GM18498 (cell line): ENCODE measurements at regions not wholly inside any gene's neighbourhood (a gene's known extent, or its start where the extent isn't known, plus 50 kb on each side); places are given as distances from the start of the nearest gene placed in this dataset.
"Not testable (repeated sequence)": the region's sequence is repeated elsewhere in the genome, so short reads cannot be mapped to it uniquely, and the experiment has no call there.

Experiments used
- ATAC-seq: cut with Tn5 transposase; IDR thresholded peaks from one replicate; pipeline ENCODE4 v1.9.1; 2021; ENCODE audit warnings: mild to moderate bottlenecking, moderate library complexity; ENCODE audit not compliant: unreplicated experiment

GRCh38 chr6:121634586-121634985 is 199.1 kb downstream of the GJA1 start:
- not testable (repeated sequence) for ATAC-seq

DNA sequence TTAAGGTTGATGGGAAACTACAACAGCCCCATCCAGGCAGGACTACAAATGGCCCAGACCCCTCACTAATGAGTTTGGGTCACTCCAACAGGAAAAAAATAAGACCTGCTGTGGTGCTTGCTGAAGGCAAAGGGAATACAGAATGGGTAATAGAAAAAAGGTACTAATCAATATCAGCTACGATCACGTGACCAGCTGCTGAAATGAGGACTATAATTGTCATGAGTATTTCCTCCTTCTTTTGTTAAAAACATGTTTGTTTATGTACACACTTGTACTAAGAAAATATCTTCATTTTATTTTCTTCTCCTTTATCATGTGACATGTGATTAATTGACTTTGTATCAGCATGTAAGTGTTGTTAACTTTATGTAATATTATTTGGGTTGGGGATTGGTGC is 199.9 kb downstream of the GJA1 start:
- no peak for ATAC-seq

DNA sequence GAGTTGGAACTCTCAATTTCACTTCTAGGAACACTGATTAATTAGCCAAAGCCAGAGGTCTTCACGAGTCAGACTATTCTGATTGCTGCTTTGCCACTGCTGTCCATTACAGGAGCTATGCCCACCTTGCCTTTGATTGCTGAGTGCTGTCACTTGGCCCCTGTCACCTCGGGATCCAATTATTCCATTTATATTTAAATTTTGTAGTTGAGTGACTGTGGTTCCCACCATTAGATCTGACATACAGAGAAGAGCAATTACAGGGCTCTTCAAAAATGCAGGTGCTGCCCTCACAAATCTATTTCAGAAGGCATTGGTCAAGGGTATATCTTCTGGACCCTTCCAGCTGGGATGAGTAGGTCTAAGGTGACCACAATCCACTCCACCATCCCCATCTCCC is 200.8 kb downstream of the GJA1 start:
- ATAC-seq, result not testable (repeated sequence)

DNA sequence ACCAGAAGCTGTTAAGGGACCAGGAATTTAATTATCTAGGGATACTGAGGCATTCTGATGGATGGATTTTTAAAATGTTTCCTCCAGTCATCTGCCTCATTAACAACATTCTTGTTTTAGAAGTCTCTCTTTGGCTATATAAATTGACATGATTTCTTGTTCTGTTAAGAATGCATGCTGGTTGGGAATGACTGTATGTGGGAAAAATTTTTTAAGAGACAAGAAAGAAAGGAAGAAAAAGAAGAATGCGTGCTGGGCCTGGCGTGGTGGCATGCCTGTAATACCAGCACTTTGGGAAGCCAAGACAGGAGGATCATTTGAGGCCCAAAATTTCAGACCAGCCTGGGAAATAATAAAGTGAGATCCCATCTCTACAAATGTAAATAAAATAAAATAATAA is 203.6 kb downstream of the GJA1 start:
- no peak for ATAC-seq

GRCh38 chr6:121641158-121641557 is 205.7 kb downstream of the GJA1 start:
- no peak for ATAC-seq

- no peak for ATAC-seq
Measured at GRCh38 chr6:121645100-121645745, 209.8 kb downstream of the GJA1 start.

GRCh38 chr6:121647905-121648304 is 212.5 kb downstream of the GJA1 start:
- ATAC-seq, result no peak

- ATAC-seq, result no peak
Measured at GRCh38 chr6:121649951-121650350, 214.5 kb downstream of the GJA1 start.

GRCh38 chr6:121651420-121651819 is 216.0 kb downstream of the GJA1 start:
- ATAC-seq, result no peak

GRCh38 chr6:121652223-121652622 is 216.8 kb downstream of the GJA1 start:
- no peak for ATAC-seq

DNA sequence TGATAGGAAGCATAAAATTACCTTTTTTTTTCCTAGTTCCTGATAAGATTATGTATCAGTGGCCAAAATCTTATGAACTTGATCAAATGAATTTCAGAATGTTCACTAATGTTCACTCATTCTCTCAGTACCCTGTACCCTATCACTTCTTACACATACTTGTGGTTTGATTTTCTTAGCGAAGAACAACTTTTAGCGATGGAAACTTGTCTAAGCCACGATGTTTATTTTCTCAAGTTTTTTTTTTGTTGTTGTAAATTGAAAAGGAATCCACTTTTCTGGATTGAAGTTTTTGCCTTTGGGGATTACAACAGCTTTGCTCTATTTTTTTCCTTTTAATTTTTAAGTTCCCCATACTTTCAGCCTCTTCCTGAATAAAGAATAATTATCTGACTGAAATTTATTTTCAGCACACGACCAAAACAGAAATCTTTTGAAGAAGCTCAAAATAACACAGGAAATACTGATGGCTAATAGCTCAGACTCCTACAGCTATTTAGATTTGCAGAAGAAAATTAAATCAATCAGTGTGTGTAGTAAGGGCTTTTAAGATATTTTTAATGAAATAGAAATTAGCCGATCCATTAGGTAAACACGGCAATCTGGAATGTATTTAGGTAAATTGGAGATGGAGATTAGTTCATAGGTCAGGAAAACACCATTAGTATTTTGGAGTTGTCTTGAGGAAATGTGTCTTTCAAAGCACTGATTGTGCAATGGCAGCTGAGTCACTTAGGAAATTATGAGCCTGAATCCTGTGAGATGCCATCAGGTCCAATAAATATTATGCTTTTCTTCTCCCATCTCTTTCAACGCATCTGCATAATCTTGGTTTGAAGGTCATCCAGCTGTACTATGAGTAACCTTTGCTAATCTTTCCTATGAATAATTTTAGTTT is 217.5 kb downstream of the GJA1 start:
- ATAC-seq, result no peak

DNA sequence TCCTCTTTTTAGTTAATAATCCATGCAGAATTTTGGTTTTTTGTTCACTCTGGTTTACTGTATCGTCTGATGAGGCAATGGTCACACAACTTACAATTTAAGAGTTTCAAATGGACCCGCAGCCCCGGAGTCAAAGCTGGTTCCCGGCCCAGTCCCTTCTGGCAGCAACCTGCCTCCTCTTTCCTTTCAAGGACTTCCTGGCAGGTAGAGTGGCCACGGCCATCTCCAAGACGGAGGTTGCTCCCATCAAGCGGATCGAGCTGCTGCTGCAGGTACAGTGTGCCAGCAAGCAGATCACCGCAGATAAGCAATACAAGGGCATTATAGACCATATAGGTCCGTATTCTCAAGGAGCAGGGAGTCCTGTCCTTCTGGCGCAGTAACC is 218.2 kb downstream of the GJA1 start:
- no peak for ATAC-seq

DNA sequence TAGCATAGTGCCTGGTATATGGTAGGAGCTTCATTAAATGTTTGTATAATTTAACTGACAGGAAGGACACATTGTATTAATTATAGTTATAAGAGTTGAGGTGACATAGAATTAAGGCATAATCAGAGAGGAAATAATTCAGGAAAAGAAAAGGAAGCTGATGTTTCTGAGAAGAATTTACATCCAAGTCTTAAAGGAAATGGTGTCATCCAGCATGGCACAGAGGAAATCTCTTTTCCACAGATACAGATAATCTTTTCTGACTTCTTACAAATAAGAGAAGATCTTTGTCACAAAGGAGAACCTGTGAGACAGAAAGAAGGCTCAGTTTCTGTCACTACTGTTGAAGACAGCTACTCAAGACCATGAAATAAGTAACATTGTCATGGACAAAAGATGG is 222.5 kb downstream of the GJA1 start:
- ATAC-seq, result no peak

- no peak for ATAC-seq
Measured at GRCh38 chr6:121660277-121660676, 224.8 kb downstream of the GJA1 start.

DNA sequence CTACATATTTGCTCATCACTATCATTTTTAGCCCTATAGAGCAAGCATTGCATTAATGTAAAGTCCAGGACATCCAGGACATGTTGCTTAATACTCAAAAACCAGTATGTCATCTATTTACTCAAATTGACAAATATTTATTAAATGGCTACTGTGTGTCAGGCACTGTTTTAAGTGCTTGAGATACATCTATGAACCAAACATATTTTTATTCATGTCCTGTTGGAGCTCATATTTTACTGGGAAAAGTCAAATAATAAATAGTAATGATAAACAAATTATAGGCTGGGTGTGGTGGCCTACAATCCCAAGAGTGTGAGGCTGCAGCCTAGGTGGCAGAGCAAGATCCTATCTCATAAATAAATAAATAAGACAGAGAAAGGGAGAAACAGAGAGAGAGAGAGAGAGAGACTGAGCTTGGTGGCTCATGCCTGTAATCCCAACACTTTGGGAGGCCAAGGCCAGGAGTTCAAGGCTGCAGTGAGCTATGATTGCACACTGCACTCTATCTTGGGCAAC is 227.9 kb downstream of the GJA1 start:
- no peak for ATAC-seq

DNA sequence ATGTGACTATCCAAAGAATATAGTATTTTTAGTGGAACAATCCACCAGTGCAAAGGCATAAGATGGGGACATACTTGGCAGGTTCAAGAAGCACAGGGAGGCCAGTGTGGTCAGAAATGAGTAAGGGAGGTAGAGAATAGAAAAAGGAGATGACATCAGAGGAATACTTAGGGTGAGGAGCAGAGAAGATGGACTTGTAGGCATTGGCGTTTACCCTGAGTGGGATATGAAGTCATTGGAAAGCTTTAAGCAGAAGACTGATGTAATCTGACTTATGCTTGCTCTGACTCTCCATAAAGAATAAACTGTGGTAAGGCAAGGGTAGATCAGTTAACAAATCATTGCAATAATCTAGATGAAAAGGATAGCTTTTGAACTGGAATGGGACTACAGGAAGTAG is 228.7 kb downstream of the GJA1 start:
- no peak for ATAC-seq

- no peak for ATAC-seq
Measured at GRCh38 chr6:121666814-121667213, 231.4 kb downstream of the GJA1 start.

DNA sequence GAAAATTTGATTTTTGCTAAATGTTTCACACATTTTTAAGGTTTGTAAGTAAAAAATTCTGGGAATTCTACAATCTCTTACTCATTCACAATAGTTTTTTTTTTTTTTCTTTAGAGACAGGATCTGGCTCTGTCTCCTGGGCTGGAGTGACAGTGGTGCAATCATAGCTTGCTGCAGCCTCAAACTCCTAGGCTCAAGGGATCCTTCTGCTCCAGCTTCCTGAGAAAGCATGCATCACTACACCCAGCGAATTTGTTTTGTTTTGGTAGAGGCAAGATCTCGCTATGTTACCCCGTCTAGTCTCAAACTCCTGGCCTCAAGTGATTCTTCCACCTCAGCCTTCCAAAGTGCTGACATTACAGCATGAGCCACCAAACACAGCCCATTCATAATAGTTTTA is 232.8 kb downstream of the GJA1 start:
- no peak for ATAC-seq

DNA sequence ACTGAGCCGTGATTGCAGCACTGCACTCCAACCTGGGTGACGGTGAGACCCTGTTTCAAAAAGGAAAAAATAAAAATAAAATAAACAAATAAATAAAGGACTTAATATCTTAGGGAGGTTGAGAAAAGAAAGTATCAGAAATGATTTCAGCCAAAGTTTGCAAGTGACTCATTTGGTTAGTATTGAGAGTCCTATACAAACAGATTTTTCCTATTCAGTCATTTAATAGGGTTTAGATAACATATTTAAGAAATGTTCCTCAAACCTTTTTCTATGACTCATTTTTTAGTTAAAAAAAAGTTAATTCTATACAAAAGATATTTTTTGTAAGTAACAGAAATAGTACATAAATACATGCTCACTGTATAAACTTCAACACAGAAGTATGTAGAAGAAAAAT is 235.1 kb downstream of the GJA1 start:
- no peak for ATAC-seq

- no peak for ATAC-seq
Measured at GRCh38 chr6:121677571-121677970, 242.1 kb downstream of the GJA1 start.

- ATAC-seq, result no peak
Measured at GRCh38 chr6:121678245-121678644, 242.8 kb downstream of the GJA1 start.

GRCh38 chr6:121680058-121680457 is 244.6 kb downstream of the GJA1 start:
- ATAC-seq, result no peak
